Left lobe of liver (tissue), 2 donors: ENCODE measurements at regions not wholly inside any gene's neighbourhood (a gene's known extent, or its start where the extent isn't known, plus 50 kb on each side); places are given as distances from the start of the nearest gene placed in this dataset.
"Not testable (repeated sequence)": the region's sequence is repeated elsewhere in the genome, so short reads cannot be mapped to it uniquely, and the experiment has no call there.

Experiments used
- ATAC-seq: fragments of 200-7000 bp; cut with Tn5 transposase; one replicate; pipeline ENCODE4 v1.9.1; 2020; ENCODE audit warnings: mild to moderate bottlenecking, moderate library complexity
- DNase-seq: peaks from one replicate; pipeline ENCODE4 v3.0.0-alpha.2; 2020; ENCODE audit warnings: low spot score
- donor health status: DM: no; HTN: no; CAD: no; lungs with moderate emphysema.
- donor health status: DM: no; HTN: yes; CAD: no.

DNA sequence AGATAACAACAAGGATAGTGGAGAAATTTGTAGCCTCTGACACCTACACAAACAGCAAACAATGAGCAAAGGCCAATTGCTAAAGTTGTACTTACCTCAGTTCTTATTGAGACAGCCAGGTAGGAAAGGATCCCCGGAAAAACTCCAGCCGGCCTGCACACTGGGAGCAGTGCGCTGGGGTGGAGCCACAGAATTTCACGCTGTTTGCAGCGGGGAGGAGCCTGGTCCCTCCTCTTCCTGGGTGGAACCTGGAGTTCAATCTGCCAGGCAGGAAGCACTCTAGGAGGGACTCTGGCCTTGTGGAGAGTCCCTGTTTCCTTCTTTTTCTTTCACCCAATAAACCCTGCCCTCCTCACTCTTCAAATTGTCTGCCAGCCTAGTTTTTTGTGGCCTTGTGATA, 382.6 kb upstream of the TGIF2LX start:
- DNase-seq, ATAC-seq: not testable (repeated sequence)

DNA sequence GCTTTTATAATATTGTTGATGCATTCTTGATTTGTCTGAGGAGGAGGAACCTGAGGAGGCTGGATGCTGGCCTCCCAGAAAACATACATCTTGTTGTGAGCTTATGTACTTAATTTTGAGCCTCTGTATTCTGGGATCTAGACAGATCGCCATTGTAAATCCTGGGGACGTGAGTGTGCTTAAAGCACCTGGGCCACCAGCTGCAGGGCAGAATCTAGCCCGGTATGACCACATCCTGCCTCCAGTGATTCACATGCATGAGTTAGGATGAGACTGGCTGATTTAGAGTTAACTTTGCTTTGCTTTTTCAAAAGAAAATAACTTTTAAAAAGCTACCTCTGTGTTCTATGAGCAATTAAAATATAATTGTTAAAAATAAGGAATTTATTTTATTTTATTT, 364.6 kb upstream of the TGIF2LX start:
- not testable (repeated sequence) for ATAC-seq, DNase-seq

GRCh38 chrX:89562079-89562478, 359.6 kb upstream of the TGIF2LX start:
- not testable (repeated sequence) for DNase-seq, ATAC-seq

DNA sequence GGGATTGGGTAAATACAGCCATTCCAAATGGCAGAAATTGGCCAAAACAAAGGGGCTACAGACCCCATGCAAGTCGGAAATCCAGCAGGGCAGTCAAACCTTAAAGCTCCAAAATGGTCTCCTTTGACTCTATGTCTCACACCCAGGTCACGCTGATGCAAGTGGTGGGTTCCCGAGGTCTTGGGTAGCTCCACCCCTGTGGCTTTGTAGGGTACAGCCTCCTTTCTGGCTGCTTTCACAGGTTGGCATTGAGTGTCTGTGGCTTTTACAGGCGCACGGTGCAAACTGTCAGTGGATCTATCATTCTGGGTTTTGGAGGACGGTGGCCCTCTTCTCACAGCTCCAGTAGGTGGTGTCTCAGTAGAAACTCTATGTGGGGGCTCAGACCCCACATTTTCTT, 358.6 kb upstream of the TGIF2LX start:
- not testable (repeated sequence) for ATAC-seq, DNase-seq

DNA sequence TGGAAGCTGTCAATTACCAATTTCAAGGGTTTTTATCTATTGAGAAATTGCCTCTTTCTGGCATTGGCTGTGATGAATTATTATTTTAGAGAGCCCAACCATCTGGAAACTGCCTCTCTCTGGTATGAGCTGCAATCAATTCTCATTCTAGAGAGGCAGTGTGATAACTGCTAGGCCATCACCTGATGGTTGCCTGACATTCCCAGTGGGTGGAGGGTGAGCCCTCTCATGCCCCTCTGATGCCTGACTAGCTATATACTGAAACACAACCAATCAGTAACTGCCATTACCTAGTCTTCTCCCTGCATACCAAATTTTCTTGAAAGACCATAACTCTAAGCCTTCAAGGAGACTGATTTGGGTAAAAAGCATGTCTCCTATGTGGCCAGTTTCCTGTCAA, 353.9 kb upstream of the TGIF2LX start:
- not testable (repeated sequence) for ATAC-seq, DNase-seq

GRCh38 chrX:89581868-89582267, 339.8 kb upstream of the TGIF2LX start:
- not testable (repeated sequence) for DNase-seq, ATAC-seq

DNA sequence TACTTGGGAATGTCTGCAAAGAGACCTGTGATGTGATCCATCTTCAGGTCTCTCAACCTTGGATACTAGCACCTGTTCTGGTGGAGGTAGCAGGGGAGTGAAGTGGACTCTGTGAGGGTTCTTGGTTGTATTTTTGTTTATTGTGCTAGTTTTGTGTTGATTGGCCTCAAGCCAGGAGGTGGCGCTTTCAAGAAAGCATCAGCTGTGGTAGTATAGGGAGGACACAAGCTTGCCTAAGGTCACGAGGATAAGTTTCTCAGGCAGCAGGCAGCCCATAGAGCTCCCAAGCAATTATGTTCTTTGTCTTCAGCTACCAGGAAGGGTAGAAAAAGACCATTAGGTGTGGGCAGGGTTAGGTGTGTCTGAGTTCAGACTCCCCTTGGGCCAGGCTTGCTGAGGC, 289.9 kb upstream of the TGIF2LX start:
- DNase-seq, ATAC-seq: not testable (repeated sequence)

GRCh38 chrX:89635887-89636286, 285.8 kb upstream of the TGIF2LX start:
- peak; percentile 100 for ATAC-seq
- DNase-seq: peak; percentile 34

DNA sequence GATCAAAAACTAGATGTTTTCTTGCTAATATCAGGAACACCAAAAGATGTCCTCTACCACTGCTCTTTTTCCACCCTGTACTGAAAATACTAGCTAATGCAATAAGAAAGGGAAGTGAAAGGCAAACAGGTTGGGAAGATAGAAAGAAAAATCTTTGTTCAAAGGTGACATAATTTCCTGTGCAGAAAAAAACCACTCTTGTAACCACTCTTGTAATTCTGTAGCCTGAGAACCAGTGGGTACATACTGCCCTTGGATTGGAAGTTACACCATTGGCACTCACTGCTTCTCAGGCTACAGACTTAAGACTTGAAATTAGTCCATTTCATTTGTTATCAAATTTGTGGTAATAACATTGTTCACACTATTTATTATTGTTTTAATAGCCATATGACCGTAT, 263.0 kb upstream of the TGIF2LX start:
- ATAC-seq, DNase-seq: not testable (repeated sequence)

DNA sequence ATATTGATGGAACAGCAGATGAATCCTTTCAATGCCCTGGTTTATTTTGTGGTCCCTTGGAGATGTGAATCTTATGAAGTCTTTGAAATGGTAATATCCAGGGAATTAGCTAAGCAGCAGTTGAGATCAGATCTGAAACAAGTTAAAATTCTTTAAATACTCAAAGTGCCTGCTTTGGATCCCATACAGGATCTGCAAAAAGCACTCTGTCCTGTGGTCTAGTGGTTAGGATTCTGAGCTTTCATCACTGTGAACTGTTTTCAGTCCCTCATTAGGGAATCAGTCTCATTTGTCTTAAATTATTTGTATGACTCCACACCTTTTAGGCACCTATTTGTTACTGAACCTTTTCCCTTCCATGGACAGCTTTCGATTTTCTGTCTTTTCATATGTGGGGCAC, 215.2 kb upstream of the TGIF2LX start:
- not testable (repeated sequence) for DNase-seq, ATAC-seq

DNA sequence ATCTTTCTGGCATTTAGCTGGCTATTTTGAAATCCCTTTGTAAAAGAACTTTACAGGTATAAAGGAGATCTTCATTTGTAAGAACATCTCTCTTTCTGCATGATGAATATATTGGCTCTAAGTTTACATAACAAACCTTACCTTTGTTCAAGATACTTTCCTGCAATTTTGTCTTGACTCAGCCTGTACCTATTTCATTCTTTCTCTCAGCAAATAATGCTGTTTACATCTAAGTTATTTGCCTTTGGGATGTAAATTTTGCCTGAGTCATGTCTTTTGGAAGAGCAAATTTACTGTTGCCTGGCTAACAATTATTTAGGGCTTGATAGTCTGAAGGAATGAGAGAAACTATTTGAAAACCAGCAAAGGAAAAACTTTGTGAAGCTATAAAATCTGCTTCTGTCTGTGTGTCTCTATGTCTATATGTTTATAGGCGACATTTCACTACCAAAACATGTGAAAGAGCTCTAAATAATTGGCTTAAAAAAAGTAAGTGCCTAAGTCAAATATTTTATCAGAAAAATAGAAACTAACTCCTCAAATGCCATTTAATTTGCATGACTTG, 214.3 kb upstream of the TGIF2LX start:
- not testable (repeated sequence) for DNase-seq, ATAC-seq

GRCh38 chrX:89734367-89734766, 187.3 kb upstream of the TGIF2LX start:
- ATAC-seq, DNase-seq: not testable (repeated sequence)

- DNase-seq, ATAC-seq: not testable (repeated sequence)
These were observed 165.2 kb upstream of the TGIF2LX start for GRCh38 chrX:89756466-89756865.

DNA sequence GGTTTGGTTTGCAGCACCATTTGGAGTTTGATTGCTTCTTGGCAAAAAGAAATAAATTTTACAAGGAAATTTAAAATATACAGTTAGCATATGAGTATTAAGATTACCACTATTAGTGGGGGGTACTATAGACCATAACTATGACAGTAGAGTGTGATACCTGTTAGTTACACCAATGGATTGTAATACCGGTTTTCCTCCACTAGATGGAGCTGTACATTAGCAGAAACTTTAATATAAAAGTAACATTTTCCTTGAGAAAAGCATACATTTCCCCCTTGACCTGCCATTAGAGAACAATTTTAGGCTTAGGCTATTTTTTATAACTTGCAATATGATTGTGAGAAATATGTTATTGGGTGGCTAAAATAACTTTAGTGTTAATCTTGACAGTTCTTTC, 163.9 kb upstream of the TGIF2LX start:
- DNase-seq: not testable (repeated sequence)
- ATAC-seq: peak; percentile 52

- ATAC-seq, DNase-seq: not testable (repeated sequence)
These were observed 162.5 kb upstream of the TGIF2LX start for GRCh38 chrX:89759076-89759685.

DNA sequence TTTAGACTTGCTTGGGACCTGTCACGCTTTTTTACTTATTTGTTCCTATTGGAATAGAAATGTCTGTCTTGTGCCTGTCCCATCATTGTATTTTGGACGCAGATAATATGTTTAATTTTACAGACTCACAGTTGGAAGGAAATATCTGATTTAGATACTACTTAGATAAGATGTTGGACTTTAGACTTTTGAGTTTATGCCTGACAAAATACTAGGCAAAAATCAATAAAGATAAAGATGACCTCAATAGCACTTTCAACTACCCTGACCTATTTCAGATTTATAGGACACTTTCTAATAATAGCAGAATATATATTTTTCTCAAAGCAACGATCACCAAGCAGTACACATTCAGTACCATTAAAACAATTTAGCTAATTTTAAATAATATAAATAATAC, 150.1 kb upstream of the TGIF2LX start:
- peak; percentile 54 for ATAC-seq

GRCh38 chrX:89811440-89811839, 110.3 kb upstream of the TGIF2LX start:
- ATAC-seq, DNase-seq: not testable (repeated sequence)

More for the DNA sequence above, 150.1 kb upstream of the TGIF2LX start:
- DNase-seq: not testable (repeated sequence)

DNA sequence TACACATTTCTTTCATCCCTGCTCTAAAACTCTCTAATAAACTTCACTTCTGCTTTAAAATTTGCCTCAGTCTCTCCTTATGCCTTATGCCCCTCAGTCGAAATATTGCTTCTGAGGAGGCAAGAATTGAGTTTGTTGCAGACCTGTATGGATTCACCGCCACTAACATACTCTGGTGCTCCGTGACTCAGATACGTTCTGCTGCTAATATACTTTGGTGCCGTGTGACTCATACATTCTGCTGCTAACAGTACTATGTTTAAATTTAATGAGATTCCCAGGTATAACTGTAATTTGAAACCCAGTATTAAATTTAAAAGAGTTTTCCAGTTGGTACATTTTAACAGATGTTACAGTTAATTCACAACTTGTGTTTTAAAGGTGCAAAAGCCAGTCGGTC, 82.0 kb upstream of the TGIF2LX start:
- ATAC-seq: not testable (repeated sequence)

DNA sequence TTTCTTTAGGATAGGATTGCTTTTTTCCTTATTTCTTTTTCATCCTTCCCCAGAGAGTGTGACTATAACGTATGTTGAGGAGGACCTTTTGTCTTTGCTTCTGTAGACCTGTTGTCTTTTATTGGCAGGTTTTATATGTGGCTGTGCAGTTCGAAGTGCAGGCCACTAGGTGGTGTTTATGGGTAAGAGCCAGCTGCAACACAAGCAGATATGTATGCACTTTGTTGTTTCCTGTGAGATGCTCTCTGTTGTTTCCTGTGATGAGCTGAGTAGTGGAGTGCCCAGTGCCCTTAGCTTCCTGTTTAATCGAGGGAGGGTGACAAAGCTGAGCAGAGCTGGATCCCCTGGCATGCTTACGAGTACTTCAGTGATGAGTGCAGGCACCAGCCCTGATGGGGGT, 50.0 kb upstream of the TGIF2LX start:
- DNase-seq (peak; percentile 32), ATAC-seq (peak; percentile 82)

More for the DNA sequence above, 82.0 kb upstream of the TGIF2LX start:
- DNase-seq: not testable (repeated sequence)
